Spleen (tissue), 7 donors: ENCODE measurements at regions not wholly inside any gene's neighbourhood (a gene's known extent, or its start where the extent isn't known, plus 50 kb on each side); places are given as distances from the start of the nearest gene placed in this dataset.

Source experiments
- POLR2A ChIP-seq, 3 donors: fragments of 450-650 bp; IDR thresholded peaks; one replicate each; pipeline ENCODE4 v1.5.1; 2017; ENCODE audit warnings: antibody characterized with exemption in 3 of 3, mild to moderate bottlenecking in 1 of 3
- TF ChIP-seq, protein P1 (sequence below), 11 experiments: fragments of 200-600 bp in 7 of 11; fragments of 450-650 bp in 4 of 11; sonication (generic) in 4 of 11; IDR thresholded peaks in 8 of 11; conservative IDR thresholded peaks in 3 of 11; 1 replicate in 7 of 11; 2 replicates in 4 of 11; pipeline versions ENCODE4 v1.4.0 to v1.8.0; 2016 to 2021; ENCODE audit warnings: antibody characterized with exemption in 11 of 11, inconsistent platforms in 4 of 11, mild to moderate bottlenecking in 1 of 11
- donor health status: DM: no; HTN: no; CAD: no; lungs with moderate emphysema.
- donor health status: DM: no; HTN: no; CAD: no.
- donor health status: DM: no; HTN: no; CAD: no.

DNA sequence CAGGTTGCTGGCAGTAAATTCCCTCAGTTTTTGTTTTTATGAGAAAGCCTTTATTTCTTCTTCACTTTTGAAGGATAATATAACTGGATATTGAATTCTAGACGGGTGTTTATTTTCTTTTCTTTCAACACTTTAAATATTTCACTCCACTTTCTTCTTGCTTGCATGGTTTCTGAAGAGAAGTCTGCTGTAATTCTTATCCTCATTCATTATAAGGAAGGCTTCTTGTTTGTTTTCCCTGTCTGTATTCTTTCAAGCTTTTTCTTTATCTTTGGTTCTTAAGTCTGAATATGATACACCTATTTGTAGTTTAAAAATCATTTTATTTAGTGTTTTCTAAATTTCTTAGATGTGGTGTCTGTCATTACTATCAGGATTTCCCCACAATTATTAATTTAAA lies 1054.3 kb downstream of the TLE1 start:
- TF ChIP-seq, protein P1, sequence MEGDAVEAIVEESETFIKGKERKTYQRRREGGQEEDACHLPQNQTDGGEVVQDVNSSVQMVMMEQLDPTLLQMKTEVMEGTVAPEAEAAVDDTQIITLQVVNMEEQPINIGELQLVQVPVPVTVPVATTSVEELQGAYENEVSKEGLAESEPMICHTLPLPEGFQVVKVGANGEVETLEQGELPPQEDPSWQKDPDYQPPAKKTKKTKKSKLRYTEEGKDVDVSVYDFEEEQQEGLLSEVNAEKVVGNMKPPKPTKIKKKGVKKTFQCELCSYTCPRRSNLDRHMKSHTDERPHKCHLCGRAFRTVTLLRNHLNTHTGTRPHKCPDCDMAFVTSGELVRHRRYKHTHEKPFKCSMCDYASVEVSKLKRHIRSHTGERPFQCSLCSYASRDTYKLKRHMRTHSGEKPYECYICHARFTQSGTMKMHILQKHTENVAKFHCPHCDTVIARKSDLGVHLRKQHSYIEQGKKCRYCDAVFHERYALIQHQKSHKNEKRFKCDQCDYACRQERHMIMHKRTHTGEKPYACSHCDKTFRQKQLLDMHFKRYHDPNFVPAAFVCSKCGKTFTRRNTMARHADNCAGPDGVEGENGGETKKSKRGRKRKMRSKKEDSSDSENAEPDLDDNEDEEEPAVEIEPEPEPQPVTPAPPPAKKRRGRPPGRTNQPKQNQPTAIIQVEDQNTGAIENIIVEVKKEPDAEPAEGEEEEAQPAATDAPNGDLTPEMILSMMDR (IDR thresholded peaks at IDR 0.05 in 8 of 11, conservative IDR thresholded peaks at IDR 0.05 in 3 of 11), result no peak
- TF ChIP-seq POLR2A (IDR thresholded peaks at IDR 0.05), result no peak
